SK-N-SH treated with all-trans-retinoic acid at 6 μM for 48 hours (cell line): ENCODE measurements at regions not wholly inside any gene's neighbourhood (a gene's known extent, or its start where the extent isn't known, plus 50 kb on each side); places are given as distances from the start of the nearest gene placed in this dataset.

Experiments used
- ATAC-seq: fragments of 200-7000 bp; cut with Tn5 transposase; 3 replicates; pipeline ENCODE4 v1.9.1; 2020; ENCODE audit warnings: mild to moderate bottlenecking, moderate library complexity
- ARNTL ChIP-seq: fragments of 450-650 bp; formaldehyde crosslinking; IDR thresholded peaks from 2 replicates; pipeline ENCODE4 v1.5.0; 2020; ENCODE audit warnings: low read depth, mild to moderate bottlenecking, moderate library complexity, borderline replicate concordance
- CSDC2 ChIP-seq: fragments of 250-450 bp; sonication (Bioruptor Pico); IDR thresholded peaks from 2 replicates; pipeline ENCODE4 v1.5.0; 2020; ENCODE audit warnings: mild to moderate bottlenecking, moderate library complexity
- ESRRG ChIP-seq: fragments of 250-450 bp; sonication (Bioruptor Pico); IDR thresholded peaks from 2 replicates; pipeline ENCODE4 v1.6.1; 2021; ENCODE audit warnings: mild to moderate bottlenecking
- GLIS3 ChIP-seq: fragments of 250-450 bp; sonication (Bioruptor Pico); IDR thresholded peaks from 2 replicates; pipeline ENCODE4 v1.5.0; 2020; ENCODE audit warnings: mild to moderate bottlenecking, moderate library complexity
- PPARA ChIP-seq: fragments of 250-450 bp; sonication (Bioruptor Pico); IDR thresholded peaks from 2 replicates; pipeline ENCODE4 v1.5.0; 2020; ENCODE audit warnings: mild to moderate bottlenecking, borderline replicate concordance
- RARB ChIP-seq: fragments of 250-450 bp; sonication (Bioruptor Pico); IDR thresholded peaks from 2 replicates; pipeline ENCODE4 v1.8.0; 2021; ENCODE audit warnings: mild to moderate bottlenecking, moderate library complexity
- SNAI2 ChIP-seq: fragments of 250-450 bp; sonication (Bioruptor Pico); IDR thresholded peaks from 2 replicates; pipeline ENCODE4 v1.5.0; 2020; ENCODE audit warnings: mild to moderate bottlenecking, moderate library complexity
- TCF4 ChIP-seq: fragments of 250-450 bp; sonication (Bioruptor Pico); IDR thresholded peaks from 2 replicates; pipeline ENCODE4 v1.8.0; 2021; ENCODE audit warnings: mild to moderate bottlenecking, moderate library complexity, borderline replicate concordance
- ZC3H10 ChIP-seq: fragments of 250-450 bp; sonication (Bioruptor Pico); IDR thresholded peaks from 2 replicates; pipeline ENCODE4 v1.5.1; 2021; ENCODE audit warnings: mild to moderate bottlenecking, moderate library complexity
- ZFP3 ChIP-seq: fragments of 250-450 bp; sonication (Bioruptor Pico); IDR thresholded peaks from 2 replicates; pipeline ENCODE4 v1.5.0; 2020; ENCODE audit warnings: mild to moderate bottlenecking, moderate library complexity
- ZFP30 ChIP-seq: fragments of 450-650 bp; formaldehyde crosslinking; IDR thresholded peaks from 2 replicates; pipeline ENCODE4 v1.5.0; 2022; ENCODE audit warnings: mild to moderate bottlenecking, moderate library complexity
- ZNF565 ChIP-seq: fragments of 450-650 bp; formaldehyde crosslinking; conservative IDR thresholded peaks from 2 replicates; pipeline ENCODE4 v1.5.0; 2020; ENCODE audit warnings: low read depth, mild to moderate bottlenecking, moderate library complexity
- ZNF70 ChIP-seq: fragments of 450-650 bp; formaldehyde crosslinking; IDR thresholded peaks from 2 replicates; pipeline ENCODE4 v1.5.0; 2020; ENCODE audit warnings: mild to moderate bottlenecking, moderate library complexity
- ZNF8 ChIP-seq: fragments of 450-650 bp; formaldehyde crosslinking; IDR thresholded peaks from 2 replicates; pipeline ENCODE4 v1.5.0; 2020; ENCODE audit warnings: mild to moderate bottlenecking, moderate library complexity
- TF ChIP-seq, protein P1 (sequence below): fragments of 250-450 bp; sonication (Bioruptor Pico); IDR thresholded peaks from 2 replicates; pipeline ENCODE4 v1.5.0; 2020; ENCODE audit warnings: mild to moderate bottlenecking, moderate library complexity
- TF ChIP-seq, protein P2 (sequence below): fragments of 250-450 bp; sonication (Bioruptor Pico); IDR thresholded peaks from 2 replicates; pipeline ENCODE4 v1.8.0; 2021; ENCODE audit warnings: low read depth, mild to moderate bottlenecking, moderate library complexity, borderline replicate concordance
- TF ChIP-seq, protein P3 (sequence below): fragments of 250-450 bp; sonication (Bioruptor Pico); IDR thresholded peaks from 2 replicates; pipeline ENCODE4 v1.5.1; 2021; ENCODE audit warnings: mild to moderate bottlenecking, moderate library complexity
- TF ChIP-seq, protein P4 (sequence below): fragments of 250-450 bp; sonication (Bioruptor Pico); IDR thresholded peaks from 2 replicates; pipeline ENCODE4 v1.8.0; 2020; ENCODE audit warnings: mild to moderate bottlenecking, moderate library complexity, borderline replicate concordance

DNA sequence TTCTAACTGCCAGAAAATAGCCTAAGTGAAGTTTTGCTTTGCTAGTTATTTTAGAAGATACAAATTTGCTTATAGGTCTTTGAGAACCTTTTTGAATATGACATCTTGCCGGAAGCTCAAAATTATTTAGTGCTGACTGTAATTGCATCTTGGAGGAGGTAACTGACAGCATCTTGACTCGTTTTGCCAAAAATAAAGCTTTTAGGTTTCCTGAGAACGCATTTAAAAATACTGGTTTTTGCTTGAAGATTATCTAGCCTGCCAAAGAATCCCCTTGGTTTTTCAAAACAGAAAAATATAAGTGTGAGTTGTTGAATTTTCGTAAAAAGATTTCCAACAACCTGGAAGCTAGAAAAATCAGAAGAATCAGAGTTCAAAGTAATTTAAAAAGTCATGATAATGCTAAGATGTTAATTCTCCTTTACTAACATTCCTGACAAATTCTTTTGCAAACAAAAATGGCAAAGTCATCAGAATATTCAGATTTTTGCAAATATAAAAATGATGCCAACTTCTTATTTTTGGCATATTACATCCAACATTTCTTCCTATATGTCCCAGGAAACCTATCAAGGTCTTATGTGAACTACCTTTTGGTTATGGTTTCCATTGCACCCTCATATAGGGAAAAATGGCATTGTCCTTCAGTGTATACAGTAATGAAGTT lies 178.0 kb upstream of the SLC8A1 start:
- TF ChIP-seq ZFP30 (CRISPR knock-in tag) (no peak), PPARA (no peak), ZNF565 (no peak), ARNTL (no peak), SNAI2 (CRISPR knock-in tag) (no peak), ESRRG (CRISPR knock-in tag) (no peak), TCF4 (CRISPR knock-in tag) (no peak), RARB (no peak), GLIS3 (CRISPR knock-in tag) (no peak), ZFP3 (no peak)
- TF ChIP-seq, protein P1, sequence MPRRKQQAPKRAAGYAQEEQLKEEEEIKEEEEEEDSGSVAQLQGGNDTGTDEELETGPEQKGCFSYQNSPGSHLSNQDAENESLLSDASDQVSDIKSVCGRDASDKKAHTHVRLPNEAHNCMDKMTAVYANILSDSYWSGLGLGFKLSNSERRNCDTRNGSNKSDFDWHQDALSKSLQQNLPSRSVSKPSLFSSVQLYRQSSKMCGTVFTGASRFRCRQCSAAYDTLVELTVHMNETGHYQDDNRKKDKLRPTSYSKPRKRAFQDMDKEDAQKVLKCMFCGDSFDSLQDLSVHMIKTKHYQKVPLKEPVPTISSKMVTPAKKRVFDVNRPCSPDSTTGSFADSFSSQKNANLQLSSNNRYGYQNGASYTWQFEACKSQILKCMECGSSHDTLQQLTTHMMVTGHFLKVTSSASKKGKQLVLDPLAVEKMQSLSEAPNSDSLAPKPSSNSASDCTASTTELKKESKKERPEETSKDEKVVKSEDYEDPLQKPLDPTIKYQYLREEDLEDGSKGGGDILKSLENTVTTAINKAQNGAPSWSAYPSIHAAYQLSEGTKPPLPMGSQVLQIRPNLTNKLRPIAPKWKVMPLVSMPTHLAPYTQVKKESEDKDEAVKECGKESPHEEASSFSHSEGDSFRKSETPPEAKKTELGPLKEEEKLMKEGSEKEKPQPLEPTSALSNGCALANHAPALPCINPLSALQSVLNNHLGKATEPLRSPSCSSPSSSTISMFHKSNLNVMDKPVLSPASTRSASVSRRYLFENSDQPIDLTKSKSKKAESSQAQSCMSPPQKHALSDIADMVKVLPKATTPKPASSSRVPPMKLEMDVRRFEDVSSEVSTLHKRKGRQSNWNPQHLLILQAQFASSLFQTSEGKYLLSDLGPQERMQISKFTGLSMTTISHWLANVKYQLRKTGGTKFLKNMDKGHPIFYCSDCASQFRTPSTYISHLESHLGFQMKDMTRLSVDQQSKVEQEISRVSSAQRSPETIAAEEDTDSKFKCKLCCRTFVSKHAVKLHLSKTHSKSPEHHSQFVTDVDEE (CRISPR knock-in tag) = no peak
- TF ChIP-seq, protein P2, sequence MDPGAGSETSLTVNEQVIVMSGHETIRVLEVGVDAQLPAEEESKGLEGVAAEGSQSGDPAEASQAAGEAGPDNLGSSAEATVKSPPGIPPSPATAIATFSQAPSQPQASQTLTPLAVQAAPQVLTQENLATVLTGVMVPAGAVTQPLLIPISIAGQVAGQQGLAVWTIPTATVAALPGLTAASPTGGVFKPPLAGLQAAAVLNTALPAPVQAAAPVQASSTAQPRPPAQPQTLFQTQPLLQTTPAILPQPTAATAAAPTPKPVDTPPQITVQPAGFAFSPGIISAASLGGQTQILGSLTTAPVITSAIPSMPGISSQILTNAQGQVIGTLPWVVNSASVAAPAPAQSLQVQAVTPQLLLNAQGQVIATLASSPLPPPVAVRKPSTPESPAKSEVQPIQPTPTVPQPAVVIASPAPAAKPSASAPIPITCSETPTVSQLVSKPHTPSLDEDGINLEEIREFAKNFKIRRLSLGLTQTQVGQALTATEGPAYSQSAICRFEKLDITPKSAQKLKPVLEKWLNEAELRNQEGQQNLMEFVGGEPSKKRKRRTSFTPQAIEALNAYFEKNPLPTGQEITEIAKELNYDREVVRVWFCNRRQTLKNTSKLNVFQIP (CRISPR knock-in tag) = no peak
- TF ChIP-seq, protein P3, sequence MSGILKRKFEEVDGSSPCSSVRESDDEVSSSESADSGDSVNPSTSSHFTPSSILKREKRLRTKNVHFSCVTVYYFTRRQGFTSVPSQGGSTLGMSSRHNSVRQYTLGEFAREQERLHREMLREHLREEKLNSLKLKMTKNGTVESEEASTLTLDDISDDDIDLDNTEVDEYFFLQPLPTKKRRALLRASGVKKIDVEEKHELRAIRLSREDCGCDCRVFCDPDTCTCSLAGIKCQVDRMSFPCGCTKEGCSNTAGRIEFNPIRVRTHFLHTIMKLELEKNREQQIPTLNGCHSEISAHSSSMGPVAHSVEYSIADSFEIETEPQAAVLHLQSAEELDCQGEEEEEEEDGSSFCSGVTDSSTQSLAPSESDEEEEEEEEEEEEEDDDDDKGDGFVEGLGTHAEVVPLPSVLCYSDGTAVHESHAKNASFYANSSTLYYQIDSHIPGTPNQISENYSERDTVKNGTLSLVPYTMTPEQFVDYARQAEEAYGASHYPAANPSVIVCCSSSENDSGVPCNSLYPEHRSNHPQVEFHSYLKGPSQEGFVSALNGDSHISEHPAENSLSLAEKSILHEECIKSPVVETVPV (CRISPR knock-in tag) = no peak
- ATAC-seq = no peak

DNA sequence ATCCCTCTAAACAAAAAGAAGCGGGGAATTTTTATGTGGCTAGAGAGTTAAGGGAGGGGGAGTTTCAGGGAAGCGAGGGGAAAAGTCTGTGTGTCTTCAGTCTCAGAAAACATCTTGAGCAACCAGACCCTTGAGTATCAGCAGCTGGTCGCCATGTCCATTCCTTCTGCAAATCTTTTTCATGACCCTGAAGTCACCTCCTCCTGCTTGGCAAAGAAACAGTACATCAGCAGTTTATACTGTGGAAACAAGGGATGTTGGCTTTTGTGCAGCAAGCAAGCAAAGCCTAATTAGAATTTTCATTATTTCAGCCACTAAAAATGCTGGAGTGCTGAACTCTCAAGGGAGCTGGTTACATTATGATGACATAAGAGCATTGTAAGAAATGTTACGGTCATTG lies 187.4 kb upstream of the SLC8A1 start:
- TF ChIP-seq ZFP3 = no peak
- TF ChIP-seq, protein P2 (CRISPR knock-in tag) = no peak
- TF ChIP-seq, protein P1 (CRISPR knock-in tag) = no peak
- TF ChIP-seq PPARA = no peak
- TF ChIP-seq ZNF565 = no peak
- TF ChIP-seq, protein P3 (CRISPR knock-in tag) = no peak
- no peak for TF ChIP-seq SNAI2 (CRISPR knock-in tag)
- no peak for TF ChIP-seq CSDC2 (CRISPR knock-in tag)

DNA sequence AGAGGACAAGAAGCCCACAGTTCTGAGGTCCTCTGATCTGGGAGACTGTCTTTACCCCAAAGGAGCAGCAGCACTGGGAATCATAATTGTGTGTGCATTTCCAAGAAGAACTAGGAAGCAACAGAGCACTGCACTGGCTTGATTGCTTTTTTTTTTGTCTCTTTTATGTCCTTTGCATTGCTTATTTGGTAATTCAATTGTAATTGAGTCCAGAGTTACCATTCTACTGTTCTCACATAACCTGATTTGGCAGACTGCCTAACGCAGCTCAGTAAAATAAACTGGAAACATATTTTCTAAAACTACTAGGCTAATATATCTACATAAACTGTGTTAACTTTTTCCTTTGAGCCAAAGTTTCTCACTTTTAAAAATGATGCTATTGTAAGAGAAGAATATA lies 190.3 kb upstream of the SLC8A1 start:
- TF ChIP-seq ZNF8 = no peak
- TF ChIP-seq ZFP30 (CRISPR knock-in tag) = no peak
- TF ChIP-seq CSDC2 (CRISPR knock-in tag) = no peak
- TF ChIP-seq, protein P4, sequence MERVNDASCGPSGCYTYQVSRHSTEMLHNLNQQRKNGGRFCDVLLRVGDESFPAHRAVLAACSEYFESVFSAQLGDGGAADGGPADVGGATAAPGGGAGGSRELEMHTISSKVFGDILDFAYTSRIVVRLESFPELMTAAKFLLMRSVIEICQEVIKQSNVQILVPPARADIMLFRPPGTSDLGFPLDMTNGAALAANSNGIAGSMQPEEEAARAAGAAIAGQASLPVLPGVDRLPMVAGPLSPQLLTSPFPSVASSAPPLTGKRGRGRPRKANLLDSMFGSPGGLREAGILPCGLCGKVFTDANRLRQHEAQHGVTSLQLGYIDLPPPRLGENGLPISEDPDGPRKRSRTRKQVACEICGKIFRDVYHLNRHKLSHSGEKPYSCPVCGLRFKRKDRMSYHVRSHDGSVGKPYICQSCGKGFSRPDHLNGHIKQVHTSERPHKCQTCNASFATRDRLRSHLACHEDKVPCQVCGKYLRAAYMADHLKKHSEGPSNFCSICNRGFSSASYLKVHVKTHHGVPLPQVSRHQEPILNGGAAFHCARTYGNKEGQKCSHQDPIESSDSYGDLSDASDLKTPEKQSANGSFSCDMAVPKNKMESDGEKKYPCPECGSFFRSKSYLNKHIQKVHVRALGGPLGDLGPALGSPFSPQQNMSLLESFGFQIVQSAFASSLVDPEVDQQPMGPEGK = no peak
- no peak for TF ChIP-seq RARB
- TF ChIP-seq, protein P3 (CRISPR knock-in tag) = no peak
- no peak for TF ChIP-seq SNAI2 (CRISPR knock-in tag)
- TF ChIP-seq TCF4 (CRISPR knock-in tag) = no peak
- no peak for TF ChIP-seq ZNF70 (CRISPR knock-in tag)
- no peak for TF ChIP-seq ZC3H10 (CRISPR knock-in tag)
- TF ChIP-seq, protein P2 (CRISPR knock-in tag) = no peak
- peak; percentile 75 for ATAC-seq

More for the DNA sequence above, 187.4 kb upstream of the SLC8A1 start:
- ATAC-seq = no peak
